PC-3 (cell line): ENCODE measurements at regions not wholly inside any gene's neighbourhood (a gene's known extent, or its start where the extent isn't known, plus 50 kb on each side); places are given as distances from the start of the nearest gene placed in this dataset.

Source experiments
- ATAC-seq: fragments of 200-7000 bp; cut with Tn5 transposase; 2 replicates; pipeline ENCODE4 v1.9.1; 2020; ENCODE audit warnings: mild to moderate bottlenecking, moderate library complexity
- BruUV-seq: library from RNA; stranded (reverse); fragments of 400-500 nt; replicated peaks from 2 replicates; lab custom pipeline; 2021; lab: Mats Ljungman, UMichigan
- CTCF ChIA-PET: fragments of 300-600 bp; sonication (Branson Sonifier 250); formaldehyde crosslinking; loops from one replicate; lab custom pipeline; 2022; ENCODE audit warnings: antibody characterized with exemption; lab: Charles Lee
- POLR2A ChIA-PET: fragments of 300-600 bp; sonication (Branson Sonifier 250); formaldehyde crosslinking; loops from one replicate; lab custom pipeline; 2022; ENCODE audit warnings: antibody characterized with exemption; ENCODE audit not compliant: unreplicated experiment; lab: Charles Lee
- DNase-seq: peaks from one replicate; pipeline ENCODE4 v3.0.0-alpha.2; 2015
- H2AFZ ChIP-seq: fragments of 300-600 bp; sonication (generic); 2 replicates; pipeline ENCODE4 v1.6.0; 2016; ENCODE audit warnings: antibody characterized with exemption, low read length
- H3F3A ChIP-seq: fragments of 300-600 bp; sonication (generic); one replicate; pipeline ENCODE4 v1.6.0; 2017; ENCODE audit warnings: antibody characterized with exemption, low read length, control low read depth, mild to moderate bottlenecking; ENCODE audit not compliant: unreplicated experiment
- H3K27ac ChIP-seq: fragments of 300-600 bp; sonication (generic); 2 replicates; pipeline ENCODE4 v1.5.1; 2016; ENCODE audit warnings: mild to moderate bottlenecking, low read length
- H3K27me3 ChIP-seq: fragments of 300-600 bp; sonication (generic); 2 replicates; pipeline ENCODE4 v1.6.1; 2016; ENCODE audit warnings: low read length, mixed read lengths
- H3K36me3 ChIP-seq: fragments of 300-600 bp; sonication (generic); 2 replicates; pipeline ENCODE4 v1.6.1; 2016; ENCODE audit warnings: low read depth, mixed run types, low read length, mixed read lengths
- H3K4me1 ChIP-seq: fragments of 300-600 bp; sonication (generic); 2 replicates; pipeline ENCODE4 v1.5.1; 2016; ENCODE audit warnings: low read length; ENCODE audit not compliant: insufficient read depth
- H3K4me2 ChIP-seq: fragments of 300-600 bp; sonication (generic); 2 replicates; pipeline ENCODE4 v1.6.0; 2016; ENCODE audit warnings: low read length
- H3K4me3 ChIP-seq: fragments of 300-600 bp; sonication (generic); 2 replicates; pipeline ENCODE4 v1.5.1; 2016; ENCODE audit warnings: mild to moderate bottlenecking, low read length, mixed read lengths
- H3K79me2 ChIP-seq: fragments of 300-600 bp; sonication (generic); 2 replicates; pipeline ENCODE4 v1.6.1; 2017; ENCODE audit warnings: low read length, mixed read lengths
- H3K9ac ChIP-seq: fragments of 300-600 bp; sonication (generic); 2 replicates; pipeline ENCODE4 v1.6.0; 2016; ENCODE audit warnings: mild to moderate bottlenecking, low read length
- H3K9me2 ChIP-seq: fragments of 300-600 bp; sonication (generic); replicated peaks from 2 replicates; pipeline ENCODE4 v1.6.1; 2016; ENCODE audit warnings: mixed run types, low read length, mixed read lengths
- H3K9me3 ChIP-seq: fragments of 300-600 bp; sonication (generic); 2 replicates; pipeline ENCODE4 v1.6.1; 2016; ENCODE audit warnings: low read length, mixed read lengths
- H4K20me1 ChIP-seq: fragments of 300-600 bp; sonication (generic); 2 replicates; pipeline ENCODE4 v1.6.1; 2016; ENCODE audit warnings: low read length, mixed read lengths
- EZH2 ChIP-seq: fragments of 300-600 bp; sonication (generic); IDR thresholded peaks from one replicate; pipeline ENCODE4 v1.6.1; 2017; ENCODE audit warnings: antibody characterized with exemption, mild to moderate bottlenecking, low read length; ENCODE audit not compliant: unreplicated experiment
- EZH2phosphoT487 ChIP-seq: fragments of 300-600 bp; sonication (generic); IDR thresholded peaks from 2 replicates; pipeline ENCODE4 v1.6.1; 2018; ENCODE audit warnings: mild to moderate bottlenecking, antibody characterized with exemption, low read length, borderline replicate concordance
- intact Hi-C: fragments of 100-400 bp; cut with micrococcal nuclease; formaldehyde crosslinking; loops from 2 replicates; pipeline ENCODE4 v1.9.0; 2023
- TF ChIP-seq, protein P1 (sequence below): fragments of 300-600 bp; sonication (generic); conservative IDR thresholded peaks from 2 replicates; pipeline ENCODE4 v1.5.1; 2017; ENCODE audit warnings: antibody characterized with exemption, low read depth, mild to moderate bottlenecking, low read length

DNA sequence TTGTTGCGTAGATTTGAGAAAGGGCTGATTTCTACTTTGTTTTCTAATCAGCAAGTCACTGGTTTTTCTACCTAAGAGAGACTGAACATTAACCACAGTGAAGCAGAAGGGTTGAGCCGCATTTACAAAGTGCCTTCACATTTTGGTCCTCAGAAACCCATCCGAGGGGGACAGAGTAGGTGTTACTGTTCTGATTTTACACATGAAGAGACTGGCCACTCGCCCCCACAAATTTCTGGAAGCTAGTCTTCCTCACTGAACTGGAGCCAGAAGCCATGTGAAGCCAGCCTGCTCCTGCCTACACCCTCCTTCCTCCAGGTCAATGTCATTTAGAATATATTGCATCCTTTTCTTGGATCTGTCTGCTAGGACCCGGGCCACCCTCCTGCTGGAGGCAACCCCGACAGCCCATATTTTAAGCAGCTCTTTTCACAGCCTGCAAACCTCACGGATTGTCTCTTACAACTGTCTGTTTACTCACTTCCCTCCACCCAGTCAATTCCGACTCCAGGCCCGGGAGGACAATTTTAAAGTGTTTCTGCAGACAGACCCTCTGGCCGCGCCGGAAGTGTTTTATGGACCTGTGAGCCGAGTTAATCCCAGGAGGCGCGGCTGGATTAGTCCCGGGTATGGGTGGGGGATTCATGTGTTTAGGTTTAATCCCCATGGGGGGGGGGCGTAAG lies 73.2 kb upstream of the BCOR start:
- no peaks in the 10 kb centered on the region for H3K9me2 ChIP-seq
- intact Hi-C loops = loop anchor here (5.0 to 10.0 kb wide), 4 partner anchors 64 to 439 kb away; no protein-coding TSS in a partner anchor
- ATAC-seq (no peak), DNase-seq (peak; percentile 38)
- H4K20me1 ChIP-seq = no peaks in the 10 kb centered on the region
- H3K9me3 ChIP-seq = no peaks in the 10 kb centered on the region
- H3K27me3 ChIP-seq = no peaks in the 10 kb centered on the region
- H3K79me2 ChIP-seq = no peaks in the 10 kb centered on the region; the same call in 1 of the 2 replicates
- no peaks in the 10 kb centered on the region for H3K36me3 ChIP-seq
- TF ChIP-seq, protein P1, sequence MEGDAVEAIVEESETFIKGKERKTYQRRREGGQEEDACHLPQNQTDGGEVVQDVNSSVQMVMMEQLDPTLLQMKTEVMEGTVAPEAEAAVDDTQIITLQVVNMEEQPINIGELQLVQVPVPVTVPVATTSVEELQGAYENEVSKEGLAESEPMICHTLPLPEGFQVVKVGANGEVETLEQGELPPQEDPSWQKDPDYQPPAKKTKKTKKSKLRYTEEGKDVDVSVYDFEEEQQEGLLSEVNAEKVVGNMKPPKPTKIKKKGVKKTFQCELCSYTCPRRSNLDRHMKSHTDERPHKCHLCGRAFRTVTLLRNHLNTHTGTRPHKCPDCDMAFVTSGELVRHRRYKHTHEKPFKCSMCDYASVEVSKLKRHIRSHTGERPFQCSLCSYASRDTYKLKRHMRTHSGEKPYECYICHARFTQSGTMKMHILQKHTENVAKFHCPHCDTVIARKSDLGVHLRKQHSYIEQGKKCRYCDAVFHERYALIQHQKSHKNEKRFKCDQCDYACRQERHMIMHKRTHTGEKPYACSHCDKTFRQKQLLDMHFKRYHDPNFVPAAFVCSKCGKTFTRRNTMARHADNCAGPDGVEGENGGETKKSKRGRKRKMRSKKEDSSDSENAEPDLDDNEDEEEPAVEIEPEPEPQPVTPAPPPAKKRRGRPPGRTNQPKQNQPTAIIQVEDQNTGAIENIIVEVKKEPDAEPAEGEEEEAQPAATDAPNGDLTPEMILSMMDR = no peak
- no peak for TF ChIP-seq EZH2phosphoT487
- no peak for TF ChIP-seq EZH2
- peak overlapping the region; percentile 62 for H3K9ac ChIP-seq
- CTCF ChIA-PET = no interaction called here
- POLR2A ChIA-PET = no interaction called here
- H3K4me3 ChIP-seq = peak overlapping the region; percentile 67
- H3K4me1 ChIP-seq = peaks cover 47% of the 10 kb centered on the region
- H3F3A ChIP-seq = no peaks in the 10 kb centered on the region
- H2AFZ ChIP-seq = peak overlapping the region; percentile 69
- peak overlapping the region; percentile 38 for H3K27ac ChIP-seq
- no TSS peak for BruUV-seq
- H3K4me2 ChIP-seq = peak overlapping the region; percentile 91

DNA sequence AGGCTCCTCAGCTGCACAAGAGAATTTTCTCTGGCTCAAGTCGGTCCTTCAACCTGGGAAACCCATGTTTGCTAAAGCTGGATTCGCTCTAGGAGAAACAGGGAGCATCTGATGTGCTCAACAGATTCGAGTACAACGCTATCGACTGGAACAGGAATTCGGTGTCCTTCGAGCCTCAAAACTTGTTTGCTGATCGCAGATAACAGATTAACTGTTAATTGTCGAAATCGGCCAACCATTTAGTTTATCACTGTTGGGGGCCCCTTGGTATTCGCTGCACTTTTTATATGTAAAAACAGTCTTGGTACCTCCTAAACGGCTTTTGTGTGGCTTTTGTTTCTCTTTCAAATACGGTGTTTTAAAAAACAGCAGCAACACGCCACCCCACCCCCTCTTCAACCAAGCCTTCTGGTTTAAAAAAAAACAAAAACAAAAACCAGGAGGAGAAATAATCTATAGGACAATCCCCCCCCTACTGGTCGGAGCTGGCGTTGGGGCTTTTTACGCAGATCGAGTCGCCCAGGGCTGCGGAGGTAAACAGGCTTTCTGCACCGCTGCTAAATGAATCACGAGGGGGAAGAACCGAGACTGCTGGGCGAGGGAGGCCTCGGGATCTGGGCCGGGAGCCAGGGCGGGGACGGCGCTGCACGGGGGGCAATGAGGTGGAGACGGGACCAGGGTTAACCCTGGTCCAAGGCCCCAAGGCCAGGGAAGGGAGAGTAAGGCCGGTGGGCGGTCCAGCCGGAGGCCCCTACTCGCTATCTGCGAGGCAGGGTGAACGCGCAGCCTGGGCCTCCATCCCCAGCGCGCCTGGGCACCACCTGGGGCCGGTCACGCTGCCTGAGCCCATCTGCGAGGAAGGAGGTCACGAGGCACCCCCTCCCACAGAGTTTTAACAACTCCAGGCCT lies 71.7 kb upstream of the BCOR start:
- Histone ChIP-seq H3K27ac (no peak overlapping the region), H3K4me1 (peaks cover 38% of the 10 kb centered on the region)
- CTCF ChIA-PET = interaction anchor here (0.6 kb wide), 2 partner anchors 21 to 360 kb away, joined by 5 to 9 read pairs; no protein-coding TSS in a partner anchor

More for the DNA sequence above, 71.7 kb upstream of the BCOR start:
- TF ChIP-seq, protein P1 = peak; percentile 71
- no peak for TF ChIP-seq EZH2phosphoT487
- TF ChIP-seq EZH2 = no peak
- peak; percentile 85 for DNase-seq
- no TSS peak for BruUV-seq
- Histone ChIP-seq H2AFZ (peak overlapping the region; percentile 90), H3K9me3 (no peaks in the 10 kb centered on the region), H3K36me3 (no peaks in the 10 kb centered on the region), H3F3A (no peaks in the 10 kb centered on the region), H3K79me2 (no peaks in the 10 kb centered on the region; the same call in 1 of the 2 replicates), H3K9ac (peak overlapping the region; percentile 27), H3K9me2 (no peaks in the 10 kb centered on the region), H4K20me1 (no peaks in the 10 kb centered on the region), H3K27me3 (no peaks in the 10 kb centered on the region), H3K4me2 (peak overlapping the region; percentile 86), H3K4me3 (peak overlapping the region; percentile 63)
- POLR2A ChIA-PET = interaction anchor here (1.2 kb wide), 1 partner anchor 156 kb away, joined by 4 read pairs; no protein-coding TSS in a partner anchor
- intact Hi-C loops = loop anchor here (2.0 to 10.0 kb wide), 5 partner anchors 62 to 437 kb away; no protein-coding TSS in a partner anchor
- peak; percentile 39 for ATAC-seq
